ENCODE measurements at regions not wholly inside any gene's neighbourhood (a gene's known extent, or its start where the extent isn't known, plus 50 kb on each side); places are given as distances from the start of the nearest gene placed in this dataset.
A peak's percentile ranks its signal among the peaks of the same experiment; 100 is the strongest.

- no peaks in the 10 kb centered on the region for H3K4me1 ChIP-seq (ENCODE audit: control insufficient read depth in 1 of 2, insufficient read depth in 2 of 2, low read length in 2 of 2)
- intact Hi-C loops (cut with micrococcal nuclease): no loop called here
- Mint-ChIP-seq H3K27ac (no peak overlapping the region), H3K4me3 (no peak overlapping the region), H3K27me3 (ENCODE audit: low read depth in 3 of 3) (peaks cover 0 to 3% (median 0%) of the 10 kb centered on the region in 3 donors), H3K36me3 (no peaks in the 10 kb centered on the region), H3K9me3 (peaks cover 2 to 7% (median 5%) of the 10 kb centered on the region in 7 donors), H3K4me1 (peaks cover 4% of the 10 kb centered on the region)
- H3K36me3 ChIP-seq (replicated peaks in 1 of 2; ENCODE audit: control insufficient read depth in 1 of 2, insufficient read depth in 2 of 2, low read length in 2 of 2): no peaks in the 10 kb centered on the region
- no peaks in the 10 kb centered on the region for H3K79me2 ChIP-seq (ENCODE audit: insufficient read depth, low read length)
- no peak overlapping the region for H2AFZ ChIP-seq (ENCODE audit: insufficient read depth, low read depth, low read length, poor library complexity, severe bottlenecking)
- DNase-seq: no peak
- no peaks in the 10 kb centered on the region for H3K27me3 ChIP-seq (ENCODE audit: control insufficient read depth in 2 of 2, insufficient read depth in 2 of 2, low read length in 2 of 2)
- no peak overlapping the region for H3K9ac ChIP-seq (ENCODE audit: insufficient read depth, low read length, poor library complexity, severe bottlenecking)
- no peak overlapping the region for H3K27ac ChIP-seq (ENCODE audit: low read depth in 1 of 2, low read length in 2 of 2)
- peaks cover 0 to 5% of the 10 kb centered on the region in 2 donors for H3K9me3 ChIP-seq (replicated peaks in 1 of 2; ENCODE audit: control insufficient read depth in 1 of 2, insufficient read depth in 1 of 2, low read length in 2 of 2)
- TF ChIP-seq CTCF (IDR thresholded peaks at IDR 0.05): no peak
- 100% methylated on average over 1 of the region's 4 CpGs for WGBS (ENCODE audit: insufficient coverage)
- no peak overlapping the region for H3K4me2 ChIP-seq (replicated peaks; ENCODE audit: extremely low read depth, low read length, poor library complexity, severe bottlenecking)
- no peaks in the 10 kb centered on the region for H4K20me1 ChIP-seq (ENCODE audit: insufficient read depth, low read length)
- H3K4me3 ChIP-seq (replicated peaks in 1 of 3; ENCODE audit: low read depth in 2 of 3, low read length in 3 of 3): no peak overlapping the region
Measured at GRCh38 chr13:74027161-74027779, 106.9 kb downstream of the KLF12 start.

- H2AFZ ChIP-seq (ENCODE audit: insufficient read depth, low read depth, low read length, poor library complexity, severe bottlenecking): no peak overlapping the region
- no peak overlapping the region for H3K4me3 Mint-ChIP-seq
- H3K27ac Mint-ChIP-seq: peak overlapping the region in 2 of 7 donors; percentile 58 to 59
- no peak overlapping the region for H3K4me2 ChIP-seq (replicated peaks; ENCODE audit: extremely low read depth, low read length, poor library complexity, severe bottlenecking)
- no peak for DNase-seq
- no peaks in the 10 kb centered on the region for H3K36me3 Mint-ChIP-seq
- no peaks in the 10 kb centered on the region for H3K36me3 ChIP-seq (replicated peaks in 1 of 2; ENCODE audit: control insufficient read depth in 1 of 2, insufficient read depth in 2 of 2, low read length in 2 of 2)
- no peaks in the 10 kb centered on the region for H3K27me3 ChIP-seq (ENCODE audit: control insufficient read depth in 2 of 2, insufficient read depth in 2 of 2, low read length in 2 of 2)
- no peak overlapping the region for H3K9ac ChIP-seq (ENCODE audit: insufficient read depth, low read length, poor library complexity, severe bottlenecking)
- no peak overlapping the region for H3K27ac ChIP-seq (ENCODE audit: low read depth in 1 of 2, low read length in 2 of 2)
- no peak overlapping the region for H3K4me3 ChIP-seq (replicated peaks in 1 of 3; ENCODE audit: low read depth in 2 of 3, low read length in 3 of 3)
- intact Hi-C loops (cut with micrococcal nuclease): no loop called here
- peaks cover 0 to 5% of the 10 kb centered on the region in 2 donors for H3K9me3 ChIP-seq (replicated peaks in 1 of 2; ENCODE audit: control insufficient read depth in 1 of 2, insufficient read depth in 1 of 2, low read length in 2 of 2)
- peaks cover 0 to 3% (median 0%) of the 10 kb centered on the region in 3 donors for H3K27me3 Mint-ChIP-seq (ENCODE audit: low read depth in 3 of 3)
- no peaks in the 10 kb centered on the region for H3K79me2 ChIP-seq (ENCODE audit: insufficient read depth, low read length)
- no peaks in the 10 kb centered on the region for H3K4me1 ChIP-seq (ENCODE audit: control insufficient read depth in 1 of 2, insufficient read depth in 2 of 2, low read length in 2 of 2)
- no peaks in the 10 kb centered on the region for H4K20me1 ChIP-seq (ENCODE audit: insufficient read depth, low read length)
- peaks cover 4% of the 10 kb centered on the region for H3K4me1 Mint-ChIP-seq
- peaks cover 2 to 8% (median 5%) of the 10 kb centered on the region in 7 donors for H3K9me3 Mint-ChIP-seq
- TF ChIP-seq CTCF (IDR thresholded peaks at IDR 0.05): no peak
- WGBS (ENCODE audit: insufficient coverage): 0% methylated on average over 2 of the region's 4 CpGs
Measured at GRCh38 chr13:74026753-74027152, 107.5 kb downstream of the KLF12 start.

Data from CD14-positive monocyte (primary cell).